GM18508 (cell line): ENCODE measurements at regions not wholly inside any gene's neighbourhood (a gene's known extent, or its start where the extent isn't known, plus 50 kb on each side); places are given as distances from the start of the nearest gene placed in this dataset.

ENCODE experiments used
- ATAC-seq: cut with Tn5 transposase; IDR thresholded peaks from one replicate; pipeline ENCODE4 v1.9.1; 2021; ENCODE audit warnings: moderate number of reproducible peaks; ENCODE audit not compliant: insufficient read depth, unreplicated experiment

DNA sequence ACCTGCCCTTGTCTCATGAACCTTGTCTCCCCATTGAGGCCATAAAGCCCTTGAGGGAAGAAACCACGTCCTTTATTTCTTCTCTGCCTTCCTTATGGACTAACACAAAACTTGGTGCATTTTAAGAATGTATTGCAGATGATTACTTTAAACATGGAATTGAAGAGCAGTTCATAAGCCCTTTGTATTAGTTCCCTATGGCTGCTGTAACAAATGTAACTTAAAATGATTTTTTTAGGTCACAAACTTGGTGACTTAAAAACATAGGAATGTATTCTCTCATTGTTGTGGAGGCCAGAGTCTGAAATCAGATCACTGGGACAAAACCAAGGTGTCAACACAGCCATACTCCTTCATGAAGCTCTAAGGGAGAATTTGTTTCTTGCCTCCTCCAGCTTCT, 185.5 kb downstream of the PHLDA1 start:
- no peak for ATAC-seq

DNA sequence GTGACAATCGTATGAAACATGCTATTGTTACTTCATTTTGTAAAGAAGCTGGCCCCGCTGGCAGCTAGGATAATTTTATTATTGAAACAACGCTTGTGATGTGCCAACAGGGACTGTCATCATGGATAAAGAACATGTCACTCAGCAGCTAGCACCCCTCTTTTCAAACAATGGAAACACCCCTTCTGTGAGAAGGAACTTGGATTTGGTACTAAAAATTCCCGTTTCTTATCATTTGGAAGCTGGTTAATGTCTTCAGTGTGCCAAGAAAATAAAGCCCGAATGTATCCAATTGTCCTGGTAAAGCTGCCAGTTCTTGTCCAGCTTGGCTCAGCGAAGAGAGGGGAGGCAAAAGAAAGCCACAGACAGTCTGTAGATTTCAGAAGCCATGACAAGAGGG, 186.6 kb downstream of the PHLDA1 start:
- ATAC-seq, result no peak

DNA sequence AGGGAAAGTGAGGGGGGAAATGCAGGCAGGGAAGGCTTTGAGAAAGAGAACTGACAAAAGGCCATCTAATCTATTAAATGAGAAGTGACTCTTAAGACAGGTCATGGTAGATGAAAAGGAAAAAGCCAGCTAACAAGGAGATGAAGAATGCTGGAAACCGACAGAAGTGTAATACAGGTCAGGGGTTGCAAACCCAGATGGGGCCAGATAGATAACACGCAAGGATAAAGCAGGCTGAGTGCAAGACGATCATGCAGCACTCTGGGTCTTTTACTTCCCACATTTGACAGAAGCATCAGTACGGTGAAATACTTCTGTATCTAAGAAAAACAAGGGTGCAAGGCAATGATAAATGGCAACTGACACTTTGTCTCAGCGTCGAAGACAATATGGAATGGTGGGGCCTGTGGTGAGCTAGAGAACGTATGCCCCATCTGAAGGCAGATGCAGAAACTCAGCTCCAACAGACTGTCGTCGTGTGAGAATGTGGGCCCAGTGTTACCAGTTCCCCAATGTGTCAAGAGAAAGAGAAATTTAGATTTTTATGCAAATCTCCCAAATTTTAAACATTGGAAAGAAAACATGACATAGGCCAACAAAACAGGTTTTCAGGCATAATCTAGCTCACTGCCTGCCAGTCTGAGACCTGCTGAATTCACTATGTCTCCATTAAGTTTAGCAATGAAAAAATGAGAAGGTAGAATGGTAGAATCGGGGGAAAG, 187.4 kb downstream of the PHLDA1 start:
- ATAC-seq, result no peak

DNA sequence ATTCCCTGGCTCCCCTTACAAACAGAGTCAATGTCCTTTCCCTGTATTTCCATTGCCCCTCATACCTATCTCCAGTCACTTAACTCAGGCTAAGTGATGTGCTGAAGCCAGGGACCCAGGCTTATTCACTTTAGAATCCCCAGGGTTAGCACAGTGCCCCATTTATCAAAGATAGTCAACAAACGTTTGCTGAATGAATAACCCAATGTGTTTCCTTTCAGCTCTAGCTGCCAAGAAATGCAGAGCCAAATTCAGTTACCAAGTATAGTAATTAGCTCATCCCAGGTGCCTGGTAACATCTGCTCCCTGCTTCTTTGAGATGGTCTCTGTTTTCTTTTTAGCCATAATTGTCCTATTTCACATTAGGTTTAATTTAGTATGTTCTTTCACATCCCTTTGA, 189.5 kb downstream of the PHLDA1 start:
- ATAC-seq, result no peak

DNA sequence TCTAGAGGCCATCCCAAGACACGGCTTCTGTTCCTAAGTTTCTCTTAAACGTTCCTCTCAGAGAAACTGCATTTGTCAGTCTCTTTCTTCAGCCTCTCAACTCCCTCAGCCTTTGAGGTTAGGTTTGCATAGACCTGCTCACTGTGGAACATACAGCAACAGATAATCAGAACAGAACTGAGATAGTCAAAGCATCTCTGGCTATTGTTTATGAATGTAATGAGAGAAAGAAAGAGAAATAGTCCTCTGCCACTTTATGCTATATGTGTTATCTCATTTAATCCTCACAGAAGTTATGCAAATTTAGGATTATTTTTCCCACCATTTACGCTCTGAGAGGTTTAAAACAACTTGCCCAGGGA, 190.6 kb downstream of the PHLDA1 start:
- no peak for ATAC-seq

DNA sequence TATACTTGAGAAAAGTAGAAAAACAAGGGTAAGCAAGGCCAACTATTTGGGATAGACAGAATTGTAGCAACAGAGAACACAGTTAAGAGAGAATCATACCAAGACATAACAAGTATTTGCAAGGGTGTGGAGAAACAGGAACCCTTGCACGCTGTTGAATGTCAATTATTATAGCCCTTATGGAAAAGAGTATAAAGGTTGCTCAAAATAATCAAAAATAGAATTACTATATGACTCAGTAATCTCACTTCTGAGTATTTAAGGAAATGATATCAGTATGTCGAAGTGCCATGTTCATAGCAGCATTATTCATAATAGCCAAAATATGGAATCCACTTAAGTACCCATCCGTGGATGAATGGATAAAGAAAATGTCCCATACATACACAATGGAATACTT, 193.3 kb downstream of the PHLDA1 start:
- ATAC-seq, result no peak

DNA sequence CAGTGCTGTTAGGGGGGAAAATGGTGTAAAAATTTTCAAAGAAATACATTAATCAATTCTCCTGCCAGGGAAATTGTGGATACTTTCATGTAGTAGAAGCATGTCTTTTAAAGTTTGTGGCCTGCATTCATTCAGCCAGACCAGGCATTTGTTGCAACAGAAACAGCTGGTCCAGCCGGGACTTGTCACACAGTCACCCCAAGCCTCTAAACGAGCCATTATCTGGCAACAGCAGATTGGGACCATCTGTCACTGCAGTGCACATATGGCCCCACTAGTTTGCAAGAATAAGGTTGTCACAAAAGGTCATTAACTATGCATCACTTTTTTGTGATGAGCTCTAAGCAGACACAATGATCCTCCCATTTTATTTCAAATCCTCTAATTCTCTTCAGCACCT, 193.9 kb downstream of the PHLDA1 start:
- ATAC-seq, result no peak

DNA sequence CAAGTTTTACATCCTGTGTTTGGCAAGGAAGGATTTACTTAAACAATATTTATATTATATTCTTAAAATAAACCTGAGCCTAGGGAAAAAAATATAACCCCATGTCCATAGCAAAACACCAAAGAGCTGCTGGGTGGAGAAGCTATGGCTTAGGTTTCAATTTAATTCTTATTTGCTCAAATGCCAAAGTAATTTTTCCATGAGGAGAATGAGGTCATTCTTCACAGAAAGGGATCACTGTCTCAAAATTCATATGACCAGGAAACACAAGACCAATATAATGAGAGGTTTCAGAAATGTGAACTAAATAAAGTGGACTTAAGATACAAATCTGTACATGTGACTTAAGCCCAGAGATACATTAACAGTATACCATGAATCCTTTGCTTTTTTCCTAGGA, 195.0 kb downstream of the PHLDA1 start:
- no peak for ATAC-seq

DNA sequence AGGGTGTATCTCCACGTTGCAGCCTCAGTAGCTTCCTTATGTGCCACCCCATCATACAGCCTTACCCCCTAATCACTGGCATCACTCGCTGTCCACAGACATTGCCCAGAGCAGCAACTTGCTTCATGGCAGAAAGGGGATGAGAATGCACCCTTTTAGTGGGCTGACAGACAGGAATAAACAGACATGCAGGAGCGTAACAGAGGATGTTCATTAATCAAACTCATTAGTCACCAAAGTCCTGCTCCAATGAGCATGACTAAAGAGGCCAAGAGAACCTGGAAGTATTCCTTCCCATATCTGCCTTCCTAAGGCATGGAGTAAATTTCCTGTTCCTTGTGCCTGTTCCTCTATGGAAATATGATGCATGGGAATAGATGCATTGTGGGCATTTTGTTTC, 197.0 kb downstream of the PHLDA1 start:
- no peak for ATAC-seq

DNA sequence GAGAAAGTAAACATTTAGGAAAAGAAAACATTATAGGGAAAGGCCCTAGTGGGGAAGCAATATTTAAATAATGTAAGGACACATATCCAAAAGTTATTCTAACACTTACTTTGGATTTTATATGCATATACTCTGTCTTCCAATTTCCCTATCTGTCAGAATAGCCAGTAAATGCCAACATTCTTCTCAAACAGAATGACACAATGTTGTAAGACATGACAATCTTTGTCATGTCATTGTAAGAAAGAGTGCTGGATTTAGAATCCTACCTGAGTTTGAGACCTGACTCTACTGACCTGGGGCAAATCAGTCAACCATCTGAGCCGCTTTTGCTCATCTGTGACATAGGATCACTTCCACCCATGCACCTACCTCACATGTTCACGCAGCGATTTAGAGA, 198.3 kb downstream of the PHLDA1 start:
- ATAC-seq, result no peak

DNA sequence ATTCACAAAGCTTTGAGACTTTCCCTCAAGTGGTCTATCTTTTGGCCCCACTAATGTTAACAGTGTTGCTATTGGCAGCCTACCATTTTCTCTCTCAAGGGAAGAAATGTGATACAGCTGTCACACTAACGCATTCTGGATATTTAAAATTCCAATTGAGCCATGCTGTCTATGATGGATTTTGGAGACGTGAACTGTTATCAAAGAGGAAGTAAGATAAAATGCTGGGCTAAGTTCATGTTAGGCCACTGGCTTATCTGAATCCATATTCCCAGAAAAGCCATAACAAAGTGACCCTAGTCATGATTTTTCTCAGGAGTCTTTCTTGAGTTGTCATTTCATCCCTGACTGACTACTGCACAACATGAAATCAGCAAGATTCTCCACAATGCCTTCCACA, 200.2 kb downstream of the PHLDA1 start:
- no peak for ATAC-seq

DNA sequence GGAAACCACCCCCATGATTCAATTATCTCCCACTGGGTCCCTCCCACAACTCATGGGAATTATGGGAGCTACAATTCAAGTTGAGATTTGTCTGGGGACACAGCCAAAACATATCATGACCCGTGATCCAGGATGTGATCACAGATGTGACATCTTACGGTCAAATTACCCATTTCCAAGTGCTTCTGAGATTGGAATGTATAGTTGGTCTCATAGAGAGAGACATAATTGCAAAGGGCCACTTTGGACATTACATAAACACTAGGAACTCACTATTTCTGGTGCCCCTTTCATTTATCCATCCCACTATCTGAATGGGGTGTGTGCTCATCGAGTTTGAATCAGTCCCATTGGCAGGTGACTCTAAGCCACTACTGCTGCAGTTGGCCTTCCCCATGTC, 204.5 kb downstream of the PHLDA1 start:
- ATAC-seq, result no peak

DNA sequence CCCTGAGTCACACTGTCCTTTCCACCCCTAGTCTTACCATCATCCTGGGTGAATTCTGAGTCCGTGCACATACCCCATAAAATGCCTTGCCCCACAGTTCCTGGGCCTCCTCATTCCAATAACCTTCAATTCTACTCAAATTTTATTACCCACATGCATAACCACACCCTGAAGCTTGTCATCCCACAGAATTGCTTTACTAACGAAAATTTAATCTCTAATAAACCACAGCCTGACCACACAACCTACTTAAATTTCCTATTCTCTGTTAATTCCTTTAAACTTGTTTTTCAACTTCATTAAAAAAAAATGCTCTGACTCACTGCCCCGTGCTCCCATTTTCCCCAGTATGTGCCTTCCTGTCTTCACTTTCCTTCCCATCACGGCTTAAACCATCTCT, 205.9 kb downstream of the PHLDA1 start:
- no peak for ATAC-seq

DNA sequence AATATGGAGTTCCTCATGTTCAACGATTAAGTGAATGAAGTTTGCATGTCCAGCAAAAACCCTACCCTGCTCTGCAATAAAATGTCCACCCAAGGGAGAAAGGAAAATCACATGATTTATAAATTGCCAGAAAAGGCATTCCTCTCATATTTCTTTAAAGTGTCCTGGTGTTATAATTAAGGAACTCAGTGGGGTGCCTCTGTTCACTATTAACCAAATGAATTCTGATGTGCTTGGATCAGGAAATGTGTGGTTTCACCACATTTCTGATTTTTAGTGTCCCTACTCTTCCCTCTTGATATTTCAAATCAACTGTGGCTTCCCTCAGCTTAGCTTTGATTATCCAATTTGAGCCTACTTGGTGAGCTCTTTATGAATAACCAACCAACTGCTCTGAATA, 208.1 kb downstream of the PHLDA1 start:
- ATAC-seq, result no peak

DNA sequence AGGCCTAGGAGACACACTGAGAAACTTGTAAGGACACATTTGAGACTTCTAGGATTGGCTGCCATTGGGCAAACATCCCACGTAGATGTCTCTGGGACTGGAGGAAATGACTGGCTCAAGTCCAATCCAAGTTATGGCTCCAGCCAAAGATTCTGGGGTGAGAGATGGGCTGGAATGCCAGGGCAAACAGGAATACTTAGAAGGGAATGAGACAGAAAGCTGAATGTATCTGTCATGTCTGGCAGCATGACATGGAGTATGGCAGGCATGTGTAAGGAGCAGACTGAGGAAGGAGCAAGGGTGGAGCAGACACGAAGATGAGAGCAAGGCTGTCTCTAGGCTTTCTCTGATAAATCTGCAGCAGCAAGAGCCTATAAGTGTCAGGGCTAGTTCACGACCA, 209.2 kb downstream of the PHLDA1 start:
- ATAC-seq, result no peak

DNA sequence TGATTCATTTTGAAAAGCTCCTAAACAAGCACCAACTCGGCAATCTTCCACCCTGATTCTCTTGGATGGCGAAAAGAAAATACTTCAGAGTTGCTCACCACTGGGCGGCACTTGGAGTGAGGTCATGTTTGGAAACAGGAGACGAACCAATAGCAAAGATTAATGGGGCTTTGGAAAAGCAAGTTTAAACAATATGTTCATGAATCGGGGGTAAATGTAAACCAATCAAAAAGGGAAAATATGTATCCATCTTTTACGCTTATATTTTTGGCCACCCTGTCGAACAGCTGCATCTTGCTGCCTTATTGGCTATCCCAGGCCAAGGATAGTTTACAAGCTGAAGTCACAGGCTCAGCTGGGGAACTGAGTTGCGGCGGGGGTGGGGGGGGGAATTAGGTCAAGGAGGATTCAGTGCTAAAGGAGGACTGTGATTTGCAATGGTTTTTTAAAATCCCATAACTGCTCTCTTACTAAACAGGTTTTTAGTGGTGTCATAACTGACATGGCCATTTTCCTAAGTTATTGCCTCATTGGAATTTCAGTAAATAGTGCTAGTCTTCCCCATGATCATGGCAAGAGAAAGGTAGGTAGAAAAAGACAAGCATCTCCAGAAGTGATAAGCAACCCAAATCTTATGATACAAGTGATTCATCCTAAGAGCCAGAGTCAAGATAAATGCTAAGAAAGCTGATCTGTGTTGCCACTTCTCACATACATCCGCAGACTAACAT, 210.6 kb downstream of the PHLDA1 start:
- ATAC-seq, result no peak

DNA sequence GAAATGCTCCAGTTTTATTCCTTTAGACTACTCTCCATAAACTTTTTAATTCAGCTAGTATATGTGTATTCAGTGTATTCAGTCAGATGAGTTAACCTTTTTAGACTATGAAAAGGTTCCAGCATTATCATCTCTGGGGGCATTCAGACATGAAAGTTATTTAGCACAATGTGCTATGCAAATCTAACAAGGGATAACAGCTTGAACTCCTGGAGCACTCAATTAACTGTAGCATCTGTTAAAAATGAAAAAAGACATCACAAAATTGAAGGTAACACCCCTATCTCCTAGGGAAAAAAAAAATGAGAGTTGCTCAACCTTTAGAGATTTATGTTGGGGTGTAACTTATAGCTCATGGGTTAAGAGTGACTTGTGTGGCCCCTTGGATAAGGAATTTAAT, 211.5 kb downstream of the PHLDA1 start:
- no peak for ATAC-seq

DNA sequence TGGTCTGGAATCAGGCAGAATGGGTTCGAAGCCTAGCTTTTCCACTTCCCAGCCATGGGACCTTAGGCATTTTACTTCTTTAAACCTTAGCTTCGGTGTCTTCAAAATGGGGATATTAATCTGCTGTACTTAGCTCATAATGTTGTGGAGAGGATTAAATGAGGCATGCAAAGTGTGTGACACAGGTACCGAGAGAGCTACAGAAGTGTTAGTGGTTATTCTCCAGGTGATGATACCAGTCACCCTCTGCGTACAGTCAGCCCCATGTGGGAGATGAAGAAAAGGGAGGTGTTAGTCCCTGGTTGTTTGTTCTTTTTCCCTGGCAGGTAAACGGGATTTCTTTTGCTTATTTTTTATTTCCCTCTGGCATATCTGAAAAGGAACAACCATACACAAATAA, 212.1 kb downstream of the PHLDA1 start:
- ATAC-seq, result no peak

DNA sequence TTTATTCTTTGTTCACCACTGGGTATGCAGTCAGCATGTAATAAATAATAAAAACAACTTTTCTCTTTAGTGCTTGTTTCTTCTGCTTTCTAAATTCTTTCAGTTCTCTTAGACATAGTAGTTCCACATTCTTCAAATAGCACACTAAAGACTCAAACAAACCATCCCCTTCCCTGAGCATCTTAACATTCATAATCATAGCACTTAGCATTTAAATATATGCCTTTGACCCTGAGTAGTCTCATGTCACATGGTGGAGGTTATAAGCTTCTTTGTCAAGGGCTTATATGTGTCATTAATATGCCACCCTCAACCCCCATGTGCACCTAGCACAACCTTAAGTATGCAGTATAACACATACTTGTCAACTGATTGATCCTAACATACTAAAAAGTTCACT, 212.7 kb downstream of the PHLDA1 start:
- no peak for ATAC-seq

DNA sequence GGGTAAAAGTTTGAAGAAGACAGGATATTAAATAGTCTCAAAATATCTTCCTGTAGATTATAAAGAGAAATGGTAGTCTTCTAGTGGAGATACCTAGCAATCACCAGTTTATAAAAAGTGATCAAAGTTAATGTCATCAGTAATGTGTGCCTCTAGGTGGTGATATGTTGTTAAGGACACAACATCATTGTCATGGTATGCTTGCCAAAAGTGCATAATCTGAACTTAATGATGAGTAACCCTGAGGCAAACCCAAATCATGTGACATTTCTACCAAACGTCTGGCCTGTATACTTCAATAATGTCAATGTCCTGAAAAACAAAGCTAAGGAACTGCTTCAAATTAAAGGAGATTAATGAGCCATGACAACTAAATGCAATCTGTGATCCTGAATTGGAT, 214.7 kb downstream of the PHLDA1 start:
- ATAC-seq, result no peak

DNA sequence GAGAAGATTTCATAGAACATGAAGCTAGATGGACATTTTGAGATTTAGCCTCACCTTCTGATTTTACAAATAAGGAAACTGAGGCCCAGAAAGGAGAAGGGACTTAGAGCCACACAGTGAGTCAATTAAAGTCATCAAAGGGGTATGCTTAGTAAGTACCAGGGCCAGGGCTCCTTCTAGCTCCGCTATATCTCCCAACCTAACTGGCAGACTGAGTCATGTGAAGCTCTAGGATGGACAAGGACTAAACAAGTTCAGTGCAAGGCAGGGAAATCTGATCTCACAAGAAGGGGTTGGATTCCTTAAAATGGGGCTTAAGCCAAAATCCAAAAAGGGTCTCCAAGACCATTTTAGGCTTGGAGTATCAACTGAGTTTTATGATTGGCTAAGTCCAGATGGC, 215.8 kb downstream of the PHLDA1 start:
- ATAC-seq, result no peak
